Neural crest cell (in vitro differentiated cells): ENCODE measurements at regions not wholly inside any gene's neighbourhood (a gene's known extent, or its start where the extent isn't known, plus 50 kb on each side); places are given as distances from the start of the nearest gene placed in this dataset.

ENCODE experiments used
- DNase-seq: peaks from one replicate; pipeline ENCODE4 v3.0.0; 2021; ENCODE audit warnings: low read depth, mixed read lengths, low spot score
- H3K27ac Mint-ChIP-seq: one replicate; pipeline ENCODE4 v1.8.0; 2021; ENCODE audit warnings: mild to moderate bottlenecking, mixed read lengths; ENCODE audit not compliant: unreplicated experiment
- H3K27me3 Mint-ChIP-seq: 2 replicates; pipeline ENCODE4 v1.8.0; 2021; ENCODE audit warnings: low read depth, mild to moderate bottlenecking, mixed read lengths
- H3K36me3 Mint-ChIP-seq: 2 replicates; pipeline ENCODE4 v1.8.0; 2021; ENCODE audit warnings: low read depth, mild to moderate bottlenecking, mixed read lengths
- H3K4me1 Mint-ChIP-seq: 2 replicates; pipeline ENCODE4 v1.8.0; 2021; ENCODE audit warnings: mixed read lengths
- H3K4me3 Mint-ChIP-seq: one replicate; pipeline ENCODE4 v1.8.0; 2021; ENCODE audit warnings: mild to moderate bottlenecking, mixed read lengths
- H3K9me3 Mint-ChIP-seq: 2 replicates; pipeline ENCODE4 v1.8.0; 2021; ENCODE audit warnings: mixed read lengths
- CTCF ChIP-seq: fragments of 200-600 bp; sonication (generic); conservative IDR thresholded peaks from 2 replicates; pipeline ENCODE4 v1.5.0; 2021; ENCODE audit warnings: antibody characterized with exemption, mild to moderate bottlenecking

- no peak for DNase-seq
- Mint-ChIP-seq H3K36me3 (no peaks in the 10 kb centered on the region), H3K27ac (no peak overlapping the region), H3K4me3 (no peak overlapping the region), H3K9me3 (no peaks in the 10 kb centered on the region), H3K4me1 (no peaks in the 10 kb centered on the region), H3K27me3 (no peaks in the 10 kb centered on the region)
- no peak for TF ChIP-seq CTCF
Measured at GRCh38 chr16:86704516-86704915, 126.2 kb downstream of the FOXL1 start.

- H3K9me3 Mint-ChIP-seq: no peaks in the 10 kb centered on the region
- peaks cover under 1% of the 10 kb centered on the region for H3K27me3 Mint-ChIP-seq
- no peak for DNase-seq
- no peak overlapping the region for H3K4me3 Mint-ChIP-seq
- no peaks in the 10 kb centered on the region for H3K36me3 Mint-ChIP-seq
- no peak for TF ChIP-seq CTCF
- H3K4me1 Mint-ChIP-seq: peaks cover 9% of the 10 kb centered on the region
- H3K27ac Mint-ChIP-seq: peak overlapping the region; percentile 19
Measured at GRCh38 chr16:86706726-86707125, 128.4 kb downstream of the FOXL1 start.

- no peaks in the 10 kb centered on the region for H3K36me3 Mint-ChIP-seq
- no peak for TF ChIP-seq CTCF
- no peak for DNase-seq
- H3K27ac Mint-ChIP-seq: no peak overlapping the region
- H3K4me3 Mint-ChIP-seq: no peak overlapping the region
- H3K27me3 Mint-ChIP-seq: peaks cover 2% of the 10 kb centered on the region
- no peaks in the 10 kb centered on the region for H3K9me3 Mint-ChIP-seq
- H3K4me1 Mint-ChIP-seq: peaks cover 11% of the 10 kb centered on the region
Measured at GRCh38 chr16:86707171-86707570, 128.8 kb downstream of the FOXL1 start.

- Mint-ChIP-seq H3K27ac (peak overlapping the region; percentile 31), H3K4me1 (peaks cover 11% of the 10 kb centered on the region), H3K36me3 (no peaks in the 10 kb centered on the region), H3K9me3 (no peaks in the 10 kb centered on the region), H3K4me3 (no peak overlapping the region), H3K27me3 (peaks cover 2% of the 10 kb centered on the region)
- DNase-seq: no peak
- TF ChIP-seq CTCF: no peak
Measured at GRCh38 chr16:86707581-86707980, 129.2 kb downstream of the FOXL1 start.

GRCh38 chr16:86708431-86708830 is 130.1 kb downstream of the FOXL1 start:
- Mint-ChIP-seq H3K9me3 (no peaks in the 10 kb centered on the region), H3K4me1 (peaks cover 11% of the 10 kb centered on the region), H3K36me3 (no peaks in the 10 kb centered on the region), H3K27ac (no peak overlapping the region), H3K27me3 (peaks cover 2% of the 10 kb centered on the region), H3K4me3 (no peak overlapping the region)
- TF ChIP-seq CTCF: no peak
- no peak for DNase-seq

GRCh38 chr16:86709103-86709502 is 130.8 kb downstream of the FOXL1 start:
- Mint-ChIP-seq H3K4me3 (no peak overlapping the region), H3K27ac (no peak overlapping the region), H3K27me3 (peaks cover 2% of the 10 kb centered on the region), H3K4me1 (peaks cover 11% of the 10 kb centered on the region), H3K36me3 (no peaks in the 10 kb centered on the region), H3K9me3 (no peaks in the 10 kb centered on the region)
- DNase-seq: no peak
- no peak for TF ChIP-seq CTCF
